ENCODE measurements at regions not wholly inside any gene's neighbourhood (a gene's known extent, or its start where the extent isn't known, plus 50 kb on each side); places are given as distances from the start of the nearest gene placed in this dataset.

DNA sequence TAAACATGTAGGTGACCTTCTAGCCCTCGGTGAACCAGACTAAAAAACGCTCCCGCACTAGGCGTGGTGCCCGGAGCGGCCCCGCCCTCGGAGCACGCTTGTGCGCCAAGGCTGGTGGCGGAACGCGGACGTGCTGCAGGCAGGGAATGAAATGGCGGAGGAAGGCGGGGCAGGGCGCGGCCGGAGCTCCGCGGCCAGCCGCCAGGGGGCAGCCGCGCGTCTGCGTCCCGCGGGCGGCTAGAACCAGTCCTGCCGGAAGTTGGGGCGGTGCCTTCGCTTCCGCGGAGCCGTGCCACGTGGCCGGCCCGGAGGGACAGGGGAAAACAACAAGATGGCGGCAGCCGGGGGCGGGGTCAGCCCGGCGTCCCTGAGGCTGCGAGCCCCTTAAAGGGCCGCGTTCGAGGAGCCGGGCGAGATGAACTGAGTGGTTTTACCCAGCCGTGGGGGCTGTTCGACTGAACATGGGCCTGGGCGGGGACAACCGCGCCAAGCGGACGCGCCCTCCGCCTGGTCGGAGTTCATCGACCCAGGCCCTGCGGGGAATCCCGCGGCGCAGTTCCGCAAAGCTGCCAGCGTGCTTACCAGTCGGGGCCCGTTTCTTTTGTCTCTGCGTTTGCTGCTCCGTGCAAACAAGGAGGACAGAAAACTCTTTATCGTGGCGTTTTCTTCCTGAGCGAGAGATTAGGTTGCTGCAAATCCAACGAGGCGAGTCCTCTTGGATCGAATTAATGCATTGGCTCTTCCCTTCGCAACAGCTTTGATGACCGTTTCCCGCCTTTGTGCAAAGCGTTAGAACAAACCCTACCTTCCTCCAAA lies 90.9 kb upstream of the CHD2 start:
- peak; percentile 96 for FAIRE-seq
- peak; percentile 91 for TF ChIP-seq SPI1 (IDR thresholded peaks at IDR 0.05; ENCODE audit: low read depth, low read length)
- peak; percentile 92 for TF ChIP-seq POLR2AphosphoS5 (IDR thresholded peaks at IDR 0.05; ENCODE audit: low read depth, low read length)
- no peak; the same call in none of the 2 replicates for TF ChIP-seq POU2F2 (IDR thresholded peaks at IDR 0.05; ENCODE audit: low read depth, low read length)
- TF ChIP-seq POLR2A (IDR thresholded peaks at IDR 0.05; ENCODE audit: low read depth, low read length), result peak; percentile 84
- TF ChIP-seq PAX5 (IDR thresholded peaks at IDR 0.05; ENCODE audit: insufficient read depth, low read length, severe bottlenecking), result peak; percentile 79
- TF ChIP-seq TAF1 (IDR thresholded peaks at IDR 0.05; ENCODE audit: low read depth, low read length), result peak; percentile 35; the same call in 1 of the 2 replicates
- peak; percentile 90 for DNase-seq (ENCODE audit: insufficient read length, low spot score)

GRCh38 chr15:92809880-92810361 lies 90.2 kb upstream of the CHD2 start:
- FAIRE-seq (no peak), DNase-seq (ENCODE audit: insufficient read length, low spot score) (no peak)
- TF ChIP-seq POLR2AphosphoS5 (IDR thresholded peaks at IDR 0.05; ENCODE audit: low read depth, low read length) (no peak), POU2F2 (IDR thresholded peaks at IDR 0.05; ENCODE audit: low read depth, low read length) (0 out of 2 replicates have a peak, but pooled peaks have one; percentile 20), TAF1 (IDR thresholded peaks at IDR 0.05; ENCODE audit: low read depth, low read length) (no peak), PAX5 (IDR thresholded peaks at IDR 0.05; ENCODE audit: insufficient read depth, low read length, severe bottlenecking) (no peak)

DNA sequence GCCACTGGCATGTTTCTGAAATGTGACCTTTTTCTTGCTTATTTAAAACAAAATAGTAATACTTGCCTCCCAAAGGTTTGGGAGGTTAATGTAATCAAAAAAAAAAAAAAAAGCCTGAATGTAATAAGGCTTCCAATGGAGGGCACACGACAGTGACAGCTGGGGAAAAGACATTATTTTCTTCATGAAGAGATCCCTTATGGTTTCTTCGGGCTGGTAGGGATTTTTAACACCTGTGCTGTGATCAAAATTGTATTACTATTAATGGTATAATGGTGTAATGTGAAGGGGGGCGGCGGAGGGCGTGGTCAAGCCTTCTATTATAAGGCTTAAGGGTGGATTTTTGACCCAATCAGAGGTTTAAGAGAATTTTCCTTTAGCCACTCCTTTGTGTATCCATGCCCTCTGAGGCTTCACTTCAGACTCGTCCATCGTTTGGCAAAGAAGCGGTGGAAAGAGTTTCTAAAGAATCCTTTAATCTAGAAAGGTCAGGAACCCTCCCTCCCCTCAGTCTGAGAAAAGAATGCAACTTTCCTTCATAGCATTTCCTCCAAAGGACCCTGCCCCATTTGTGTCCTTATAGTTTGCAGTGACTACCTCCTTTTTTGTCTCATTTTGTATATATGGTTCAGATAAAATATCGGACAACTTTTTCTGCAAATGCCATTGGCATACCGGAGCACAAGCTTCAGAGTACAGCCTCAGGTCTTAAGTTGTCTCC lies 89.5 kb upstream of the CHD2 start:
- TF ChIP-seq PAX5 (IDR thresholded peaks at IDR 0.05; ENCODE audit: insufficient read depth, low read length, severe bottlenecking) (no peak), POU2F2 (IDR thresholded peaks at IDR 0.05; ENCODE audit: low read depth, low read length) (no peak), TAF1 (IDR thresholded peaks at IDR 0.05; ENCODE audit: low read depth, low read length) (no peak), POLR2AphosphoS5 (IDR thresholded peaks at IDR 0.05; ENCODE audit: low read depth, low read length) (0 out of 2 replicates have a peak, but pooled peaks have one; percentile 8)
- DNase-seq (ENCODE audit: insufficient read length, low spot score) (no peak), FAIRE-seq (no peak)

DNA sequence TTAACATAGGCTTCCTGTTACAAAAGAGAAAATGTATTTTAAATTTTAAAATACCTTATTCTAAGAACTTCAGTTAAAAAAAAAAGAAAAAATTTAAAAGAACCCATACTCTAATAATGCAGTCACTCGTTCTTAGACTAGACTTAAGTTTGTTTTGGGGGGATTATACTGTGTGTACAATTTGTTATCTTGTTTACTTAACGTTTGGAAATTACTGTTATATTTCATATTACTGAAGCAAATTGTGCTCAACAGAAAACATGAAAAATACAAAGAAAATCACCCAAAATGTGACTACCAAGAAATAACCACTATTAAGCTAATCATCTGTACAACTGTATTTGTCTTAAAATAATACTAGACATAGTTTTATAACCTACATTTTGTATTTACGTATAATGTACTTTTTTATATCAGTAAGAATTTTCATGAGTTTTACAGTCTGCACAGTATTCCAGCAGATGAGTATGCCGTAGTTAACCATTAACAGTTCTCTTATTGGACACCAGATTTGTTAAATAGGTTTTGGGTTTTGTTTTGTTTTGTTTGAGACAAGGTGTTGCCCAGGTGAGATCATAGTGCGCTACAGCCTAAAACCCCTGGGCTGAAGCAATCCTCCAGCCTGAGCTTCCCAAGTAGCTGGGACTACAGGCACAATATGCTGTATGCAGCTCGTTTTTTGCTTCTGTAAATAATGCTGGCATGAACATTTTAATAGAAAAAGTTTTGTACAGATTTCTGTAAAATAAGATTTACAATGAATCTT lies 88.8 kb upstream of the CHD2 start:
- DNase-seq (ENCODE audit: insufficient read length, low spot score) (no peak), FAIRE-seq (no peak)
- TF ChIP-seq PAX5 (IDR thresholded peaks at IDR 0.05; ENCODE audit: insufficient read depth, low read length, severe bottlenecking), result no peak
- TF ChIP-seq POU2F2 (IDR thresholded peaks at IDR 0.05; ENCODE audit: low read depth, low read length), result no peak
- TF ChIP-seq POLR2A (IDR thresholded peaks at IDR 0.05; ENCODE audit: low read depth, low read length), result no peak
- no peak for TF ChIP-seq SPI1 (IDR thresholded peaks at IDR 0.05; ENCODE audit: low read depth, low read length)
- no peak for TF ChIP-seq TAF1 (IDR thresholded peaks at IDR 0.05; ENCODE audit: low read depth, low read length)

DNA sequence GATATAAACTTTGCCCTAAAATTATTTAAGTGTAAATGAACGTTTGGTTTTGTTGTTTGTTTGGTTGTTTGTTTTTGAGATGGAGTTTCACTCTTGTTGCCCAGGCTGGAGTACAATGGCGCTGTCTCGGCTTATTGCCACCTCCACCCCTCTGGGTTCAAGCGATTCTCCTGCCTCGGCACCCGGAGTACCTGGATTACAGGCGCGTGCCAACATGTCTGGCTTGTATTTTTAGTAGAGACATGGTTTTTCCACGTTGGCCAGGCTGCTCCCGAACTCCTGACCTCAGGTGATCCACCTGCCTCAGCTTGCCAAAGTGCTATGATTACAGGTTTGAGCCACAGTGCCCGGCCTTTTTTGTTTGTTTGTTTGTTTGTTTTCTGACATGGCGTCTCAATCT lies 87.9 kb upstream of the CHD2 start:
- TF ChIP-seq SPI1 (IDR thresholded peaks at IDR 0.05; ENCODE audit: low read depth, low read length) (no peak), PAX5 (IDR thresholded peaks at IDR 0.05; ENCODE audit: insufficient read depth, low read length, severe bottlenecking) (no peak), POLR2AphosphoS5 (IDR thresholded peaks at IDR 0.05; ENCODE audit: low read depth, low read length) (no peak), POLR2A (IDR thresholded peaks at IDR 0.05; ENCODE audit: low read depth, low read length) (no peak), POU2F2 (IDR thresholded peaks at IDR 0.05; ENCODE audit: low read depth, low read length) (no peak)
- DNase-seq (ENCODE audit: insufficient read length, low spot score) (no peak), FAIRE-seq (no peak)

DNA sequence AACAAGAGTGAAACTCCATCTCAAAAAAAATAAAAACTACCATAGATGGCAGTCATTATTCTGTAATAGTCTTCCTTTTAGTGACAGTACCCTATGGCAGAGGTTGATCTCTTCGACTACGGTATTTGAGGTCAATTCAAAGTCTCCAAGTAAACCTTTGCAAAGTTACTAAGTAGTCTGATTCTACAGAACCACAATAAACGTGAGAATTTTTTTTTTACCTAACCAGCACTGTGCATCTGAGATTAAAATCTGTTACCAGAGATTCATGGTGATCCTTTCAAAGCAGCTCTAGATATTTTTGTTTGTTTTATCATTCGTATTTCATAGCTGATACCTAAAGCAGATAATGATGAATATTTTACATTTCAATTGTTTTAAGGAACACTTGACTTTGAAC lies 86.6 kb upstream of the CHD2 start:
- TF ChIP-seq PAX5 (IDR thresholded peaks at IDR 0.05; ENCODE audit: insufficient read depth, low read length, severe bottlenecking), result no peak
- no peak for TF ChIP-seq POLR2AphosphoS5 (IDR thresholded peaks at IDR 0.05; ENCODE audit: low read depth, low read length)
- no peak for TF ChIP-seq TAF1 (IDR thresholded peaks at IDR 0.05; ENCODE audit: low read depth, low read length)
- no peak for TF ChIP-seq POLR2A (IDR thresholded peaks at IDR 0.05; ENCODE audit: low read depth, low read length)
- TF ChIP-seq SPI1 (IDR thresholded peaks at IDR 0.05; ENCODE audit: low read depth, low read length), result no peak
- TF ChIP-seq POU2F2 (IDR thresholded peaks at IDR 0.05; ENCODE audit: low read depth, low read length), result no peak
- FAIRE-seq (no peak), DNase-seq (ENCODE audit: insufficient read length, low spot score) (no peak)

GRCh38 chr15:92817339-92817886 lies 82.7 kb upstream of the CHD2 start:
- DNase-seq (ENCODE audit: insufficient read length, low spot score), result no peak
- TF ChIP-seq SPI1 (IDR thresholded peaks at IDR 0.05; ENCODE audit: low read depth, low read length), result peak; percentile 91
- TF ChIP-seq POU2F2 (IDR thresholded peaks at IDR 0.05; ENCODE audit: low read depth, low read length), result no peak
- no peak for FAIRE-seq

DNA sequence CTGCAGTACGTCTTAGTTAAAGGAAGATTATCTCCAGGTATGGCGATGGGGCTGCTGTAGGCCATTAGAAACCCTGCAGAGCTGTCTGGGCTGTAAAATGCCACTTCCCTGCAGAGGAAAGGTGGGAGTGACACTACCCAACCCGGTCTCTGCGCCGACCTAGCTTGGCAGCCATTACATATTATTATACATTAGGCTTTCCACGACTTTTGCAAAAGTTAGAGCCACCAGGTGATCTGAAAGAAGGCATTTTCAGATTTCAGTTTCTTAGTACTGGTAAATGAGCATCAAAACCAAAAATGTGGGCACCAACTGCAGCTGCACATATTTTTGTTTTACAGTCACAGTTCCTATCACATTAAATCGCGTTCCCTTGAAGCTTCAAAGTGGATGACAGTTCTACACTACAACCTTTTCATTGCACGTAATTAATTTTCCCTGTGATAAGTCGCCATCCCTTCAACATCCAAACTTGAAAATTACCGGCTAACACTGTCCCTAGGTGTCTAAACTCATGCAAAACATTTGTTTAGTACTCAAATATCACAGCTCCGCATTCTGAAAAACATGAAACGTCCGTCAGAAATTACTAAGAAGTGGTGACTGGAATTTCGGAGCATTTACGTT lies 81.4 kb upstream of the CHD2 start:
- FAIRE-seq (no peak), DNase-seq (ENCODE audit: insufficient read length, low spot score) (no peak)
- TF ChIP-seq POLR2AphosphoS5 (IDR thresholded peaks at IDR 0.05; ENCODE audit: low read depth, low read length) (no peak), SPI1 (IDR thresholded peaks at IDR 0.05; ENCODE audit: low read depth, low read length) (no peak), TAF1 (IDR thresholded peaks at IDR 0.05; ENCODE audit: low read depth, low read length) (no peak), POLR2A (IDR thresholded peaks at IDR 0.05; ENCODE audit: low read depth, low read length) (no peak), PAX5 (IDR thresholded peaks at IDR 0.05; ENCODE audit: insufficient read depth, low read length, severe bottlenecking) (no peak), POU2F2 (IDR thresholded peaks at IDR 0.05; ENCODE audit: low read depth, low read length) (no peak)

Data from GM12891 (cell line).